Pancreas (tissue), 10 donors: ENCODE measurements at regions not wholly inside any gene's neighbourhood (a gene's known extent, or its start where the extent isn't known, plus 50 kb on each side); places are given as distances from the start of the nearest gene placed in this dataset.

Experiments used
- ATAC-seq, 4 donors: fragments of 200-7000 bp; cut with Tn5 transposase; one replicate each; pipeline versions ENCODE4 v1.8.0 to v1.9.1; 2020; ENCODE audit warnings: mild to moderate bottlenecking in 4 of 4, moderate library complexity in 4 of 4
- DNase-seq, 6 donors: peaks; one replicate each; pipeline ENCODE4 v3.0.0-alpha.2; 2020
- FAIRE-seq: peaks from 2 replicates; lab custom pipeline; 2012; peaks lifted over from hg19 to GRCh38; lab: Jason Lieb, UNC
- H3K27ac ChIP-seq, 4 donors: fragments of 200-600 bp; sonication (generic); 1 replicate in 3 of 4; 2 replicates in 1 of 4; pipeline versions ENCODE4 v1.5.0 to v1.8.0; 2020
- H3K27me3 ChIP-seq, 4 donors: fragments of 200-600 bp; one replicate each; pipeline ENCODE4 v1.8.0; 2021
- H3K36me3 ChIP-seq, 3 donors: fragments of 200-600 bp; sonication (generic) in 1 of 3; one replicate each; pipeline versions ENCODE4 v1.5.0 to v1.8.0; 2020 to 2021
- H3K4me1 ChIP-seq, 3 donors: fragments of 200-600 bp; one replicate each; pipeline ENCODE4 v1.8.0; 2021
- H3K4me3 ChIP-seq, 4 donors: fragments of 200-600 bp; sonication (generic) in 2 of 4; one replicate each; pipeline versions ENCODE4 v1.5.0 to v1.8.0; 2020 to 2021
- H3K9me3 ChIP-seq, 4 donors: fragments of 200-600 bp; one replicate each; pipeline ENCODE4 v1.8.0; 2021
- CTCF ChIP-seq, 4 donors: fragments of 200-600 bp; sonication (generic) in 3 of 4; IDR thresholded peaks; one replicate each; pipeline versions ENCODE4 v1.5.0 to v1.8.0; 2021; ENCODE audit warnings: antibody characterized with exemption in 4 of 4
- WGBS, 2 donors: extraction: QIAGEN DNeasy Blood & Tissue Kit; methylation state at CpG; one replicate each; pipeline ENCODE4 v1.1.7; 2013; 5-methylcytosine and 5-hydroxymethylcytosine counted together
- intact Hi-C, 3 donors: fragments of 100-400 bp; cut with DNase I; formaldehyde crosslinking; loops; one replicate each; pipeline versions ENCODE4 v1.11.1 to v1.14.2; 2022
- donor health status: healthy with polysubstance abuse.
- donor health status: DM: no; HTN: no; CAD: no; lungs with moderate emphysema.
- donor health status: DM: no; HTN: no; CAD: no.
- donor health status: control.
- donor health status: control.
- donor health status: Bipolar disorder and iron deficiency.
- donor health status: DM: yes; HTN: yes; CAD: no.
- donor health status: DM: no; HTN: no; CAD: no.
- donor health status: DM: no; HTN: no; CAD: no.
- donor health status: DM: yes; HTN: yes; CAD: no.

GRCh38 chr1:185490924-185491323 is 173.9 kb upstream of the IVNS1ABP start:
- Histone ChIP-seq H3K9me3 (no peaks in the 10 kb centered on the region), H3K27me3 (no peaks in the 10 kb centered on the region), H3K4me1 (peaks cover 7 to 18% (median 10%) of the 10 kb centered on the region in 3 donors), H3K27ac (no peak overlapping the region), H3K36me3 (no peaks in the 10 kb centered on the region), H3K4me3 (no peak overlapping the region)
- WGBS, 2 donors, result 91 to 92% methylated on average over 5 of the region's 5 CpGs
- FAIRE-seq (no peak), DNase-seq (no peak), ATAC-seq (no peak)
- TF ChIP-seq CTCF (IDR thresholded peaks at IDR 0.05), result no peak
- intact Hi-C loops, result no loop called here

GRCh38 chr1:185489406-185489805 is 172.4 kb upstream of the IVNS1ABP start:
- FAIRE-seq, result no peak
- no peaks in the 10 kb centered on the region for H3K9me3 ChIP-seq

GRCh38 chr1:185488808-185489207 is 171.8 kb upstream of the IVNS1ABP start:
- Histone ChIP-seq H3K36me3 (no peaks in the 10 kb centered on the region), H3K27ac (peak overlapping the region in 1 of 4 donors; percentile 5), H3K4me1 (peaks cover 7 to 15% (median 10%) of the 10 kb centered on the region in 3 donors), H3K27me3 (no peaks in the 10 kb centered on the region), H3K4me3 (no peak overlapping the region), H3K9me3 (no peaks in the 10 kb centered on the region)
- TF ChIP-seq CTCF (IDR thresholded peaks at IDR 0.05), result no peak
- no peak for FAIRE-seq
- WGBS, 2 donors, result 9 to 14% methylated on average over 4 of the region's 4 CpGs
- intact Hi-C loops, result no loop called here
- peak in 4 of 6 donors; percentile 13 to 63 (median 35) for DNase-seq
- ATAC-seq, result peak; percentile 74 to 93 (median 90)

More at GRCh38 chr1:185489406-185489805, 172.4 kb upstream of the IVNS1ABP start:
- TF ChIP-seq CTCF (IDR thresholded peaks at IDR 0.05), result no peak
- peaks cover 7 to 18% (median 10%) of the 10 kb centered on the region in 3 donors for H3K4me1 ChIP-seq
- WGBS, 2 donors, result 87 to 91% methylated on average over 3 of the region's 3 CpGs
- no peaks in the 10 kb centered on the region for H3K36me3 ChIP-seq
- intact Hi-C loops, result no loop called here
- ATAC-seq (no peak), DNase-seq (no peak)
- no peaks in the 10 kb centered on the region for H3K27me3 ChIP-seq
- no peak overlapping the region for H3K27ac ChIP-seq
- no peak overlapping the region for H3K4me3 ChIP-seq

GRCh38 chr1:185487936-185488335 is 170.9 kb upstream of the IVNS1ABP start:
- no peak overlapping the region for H3K4me3 ChIP-seq
- WGBS, 2 donors, result 32 to 42% methylated on average over 2 of the region's 2 CpGs

More at GRCh38 chr1:185487936-185488335, 170.9 kb upstream of the IVNS1ABP start:
- FAIRE-seq, result no peak
- intact Hi-C loops, result no loop called here
- Histone ChIP-seq H3K27ac (no peak overlapping the region), H3K4me1 (peaks cover 7 to 10% (median 7%) of the 10 kb centered on the region in 3 donors), H3K27me3 (no peaks in the 10 kb centered on the region), H3K36me3 (no peaks in the 10 kb centered on the region), H3K9me3 (no peaks in the 10 kb centered on the region)
- no peak for TF ChIP-seq CTCF (IDR thresholded peaks at IDR 0.05)
- ATAC-seq, result no peak
- DNase-seq, result no peak
